Right lobe of liver (tissue), 4 donors: ENCODE measurements at regions not wholly inside any gene's neighbourhood (a gene's known extent, or its start where the extent isn't known, plus 50 kb on each side); places are given as distances from the start of the nearest gene placed in this dataset.

Experiments used
- POLR2A ChIP-seq: fragments of 450-650 bp; IDR thresholded peaks from one replicate; pipeline ENCODE4 v1.6.1; 2017; ENCODE audit warnings: antibody characterized with exemption, mild to moderate bottlenecking
- TF ChIP-seq, protein P1 (sequence below), 4 donors: fragments of 200-600 bp in 3 of 4; fragments of 450-650 bp in 1 of 4; IDR thresholded peaks; one replicate each; pipeline versions ENCODE4 v1.5.1 to v1.8.0; 2016 to 2022; ENCODE audit warnings: antibody characterized with exemption in 4 of 4, mild to moderate bottlenecking in 2 of 4
- donor health status: DM: no; HTN: no; CAD: no.
- donor health status: DM: no; HTN: no; CAD: no.
- donor health status: DM: no; HTN: yes; CAD: no.

DNA sequence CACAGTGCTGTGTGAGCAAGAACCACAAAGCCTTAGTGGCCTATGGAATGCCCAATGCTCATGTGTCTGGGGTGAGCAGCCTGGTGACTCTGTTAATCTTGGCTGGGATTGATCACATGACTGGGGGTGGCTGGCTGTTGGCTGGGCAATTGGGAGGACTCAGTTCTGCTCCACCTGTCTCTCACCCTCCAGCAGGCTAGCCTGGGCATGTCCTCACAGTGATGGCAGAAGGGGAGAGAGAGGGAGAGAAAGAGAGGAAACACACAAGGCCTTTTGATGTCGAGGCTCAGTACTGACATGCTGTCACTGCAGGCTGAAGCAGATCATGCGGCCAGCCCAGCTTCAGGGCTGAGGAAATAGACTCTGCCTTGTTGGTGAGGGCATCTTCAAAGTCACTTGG, 136.8 kb downstream of the TBX5 start:
- TF ChIP-seq, protein P1, sequence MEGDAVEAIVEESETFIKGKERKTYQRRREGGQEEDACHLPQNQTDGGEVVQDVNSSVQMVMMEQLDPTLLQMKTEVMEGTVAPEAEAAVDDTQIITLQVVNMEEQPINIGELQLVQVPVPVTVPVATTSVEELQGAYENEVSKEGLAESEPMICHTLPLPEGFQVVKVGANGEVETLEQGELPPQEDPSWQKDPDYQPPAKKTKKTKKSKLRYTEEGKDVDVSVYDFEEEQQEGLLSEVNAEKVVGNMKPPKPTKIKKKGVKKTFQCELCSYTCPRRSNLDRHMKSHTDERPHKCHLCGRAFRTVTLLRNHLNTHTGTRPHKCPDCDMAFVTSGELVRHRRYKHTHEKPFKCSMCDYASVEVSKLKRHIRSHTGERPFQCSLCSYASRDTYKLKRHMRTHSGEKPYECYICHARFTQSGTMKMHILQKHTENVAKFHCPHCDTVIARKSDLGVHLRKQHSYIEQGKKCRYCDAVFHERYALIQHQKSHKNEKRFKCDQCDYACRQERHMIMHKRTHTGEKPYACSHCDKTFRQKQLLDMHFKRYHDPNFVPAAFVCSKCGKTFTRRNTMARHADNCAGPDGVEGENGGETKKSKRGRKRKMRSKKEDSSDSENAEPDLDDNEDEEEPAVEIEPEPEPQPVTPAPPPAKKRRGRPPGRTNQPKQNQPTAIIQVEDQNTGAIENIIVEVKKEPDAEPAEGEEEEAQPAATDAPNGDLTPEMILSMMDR (IDR thresholded peaks at IDR 0.05): no peak
- no peak for TF ChIP-seq POLR2A
